Jurkat, Clone E6-1 (cell line): ENCODE measurements at regions not wholly inside any gene's neighbourhood (a gene's known extent, or its start where the extent isn't known, plus 50 kb on each side); places are given as distances from the start of the nearest gene placed in this dataset.

Source experiments
- DNase-seq: peaks from one replicate; pipeline ENCODE4 v3.0.0-alpha.2; 2011; ENCODE audit warnings: low read depth, low spot score
- H3K4me3 ChIP-seq: 2 replicates; pipeline ENCODE4 v1.5.1; 2011; ENCODE audit warnings: mild to moderate bottlenecking, low read length, control low read depth, moderate library complexity

GRCh38 chr5:117813850-117814249, 1174.5 kb downstream of the DTWD2 start:
- no peak for DNase-seq
- no peak overlapping the region for H3K4me3 ChIP-seq

GRCh38 chr5:117812861-117813260, 1175.5 kb downstream of the DTWD2 start:
- DNase-seq, result no peak
- H3K4me3 ChIP-seq, result no peak overlapping the region

- no peak overlapping the region for H3K4me3 ChIP-seq
- DNase-seq, result no peak
Measured at GRCh38 chr5:117809251-117809650, 1179.1 kb downstream of the DTWD2 start.

- H3K4me3 ChIP-seq, result no peak overlapping the region
- DNase-seq, result no peak
Measured at GRCh38 chr5:117805058-117805457, 1183.3 kb downstream of the DTWD2 start.

- no peak for DNase-seq
- no peak overlapping the region for H3K4me3 ChIP-seq
Measured at GRCh38 chr5:117803533-117803932, 1184.8 kb downstream of the DTWD2 start.

- no peak for DNase-seq
Measured at GRCh38 chr5:117801583-117801982, 1186.8 kb downstream of the DTWD2 start.

GRCh38 chr5:117800261-117800660, 1188.1 kb downstream of the DTWD2 start:
- H3K4me3 ChIP-seq, result no peak overlapping the region
- no peak for DNase-seq

More at GRCh38 chr5:117801583-117801982, 1186.8 kb downstream of the DTWD2 start:
- H3K4me3 ChIP-seq, result no peak overlapping the region

- no peak for DNase-seq
- no peak overlapping the region for H3K4me3 ChIP-seq
Measured at GRCh38 chr5:117794847-117795246, 1193.5 kb downstream of the DTWD2 start.

GRCh38 chr5:117793963-117794362, 1194.4 kb downstream of the DTWD2 start:
- no peak overlapping the region for H3K4me3 ChIP-seq
- DNase-seq, result no peak

- no peak overlapping the region for H3K4me3 ChIP-seq
- DNase-seq, result no peak
Measured at GRCh38 chr5:117792476-117792875, 1195.9 kb downstream of the DTWD2 start.

GRCh38 chr5:117788596-117788995, 1199.8 kb downstream of the DTWD2 start:
- no peak for DNase-seq
- no peak overlapping the region for H3K4me3 ChIP-seq

GRCh38 chr5:117779171-117779570, 1204.5 kb upstream of the SEMA6A start:
- H3K4me3 ChIP-seq, result no peak overlapping the region
- DNase-seq, result no peak

GRCh38 chr5:117776977-117777376, 1202.4 kb upstream of the SEMA6A start:
- H3K4me3 ChIP-seq, result no peak overlapping the region
- DNase-seq, result no peak

GRCh38 chr5:117769877-117770276, 1195.3 kb upstream of the SEMA6A start:
- DNase-seq, result no peak

GRCh38 chr5:117763271-117763670, 1188.6 kb upstream of the SEMA6A start:
- H3K4me3 ChIP-seq, result no peak overlapping the region
- DNase-seq, result no peak

More at GRCh38 chr5:117769877-117770276, 1195.3 kb upstream of the SEMA6A start:
- no peak overlapping the region for H3K4me3 ChIP-seq

- H3K4me3 ChIP-seq, result no peak overlapping the region
- DNase-seq, result no peak
Measured at GRCh38 chr5:117761186-117761585, 1186.6 kb upstream of the SEMA6A start.

GRCh38 chr5:117759849-117760499, 1185.4 kb upstream of the SEMA6A start:
- DNase-seq, result no peak
- no peak overlapping the region for H3K4me3 ChIP-seq

GRCh38 chr5:117752403-117752802, 1177.8 kb upstream of the SEMA6A start:
- no peak for DNase-seq
- H3K4me3 ChIP-seq, result no peak overlapping the region

GRCh38 chr5:117748336-117748735, 1173.7 kb upstream of the SEMA6A start:
- DNase-seq, result no peak
- no peak overlapping the region for H3K4me3 ChIP-seq

- no peak for DNase-seq
- no peak overlapping the region for H3K4me3 ChIP-seq
Measured at GRCh38 chr5:117743337-117743736, 1168.7 kb upstream of the SEMA6A start.

GRCh38 chr5:117741655-117742206, 1167.1 kb upstream of the SEMA6A start:
- H3K4me3 ChIP-seq, result no peak overlapping the region
- DNase-seq, result no peak
